B cell (primary cell): ENCODE measurements at regions not wholly inside any gene's neighbourhood (a gene's known extent, or its start where the extent isn't known, plus 50 kb on each side); places are given as distances from the start of the nearest gene placed in this dataset.

Source experiments
- CTCF ChIP-seq: fragments of 200-600 bp; IDR thresholded peaks from one replicate; pipeline ENCODE4 v1.8.0; 2022; ENCODE audit warnings: antibody characterized with exemption, mild to moderate bottlenecking
- EZH2 ChIP-seq: IDR thresholded peaks from 2 replicates; pipeline ENCODE4 v1.6.1; 2012; ENCODE audit warnings: borderline replicate concordance, low read depth, mild to moderate bottlenecking, moderate library complexity, low read length; ENCODE audit not compliant: insufficient read depth, poor library complexity, severe bottlenecking

GRCh38 chr6:40340196-40340595, 247.0 kb downstream of the LRFN2 start:
- no peak for TF ChIP-seq CTCF
- no peak for TF ChIP-seq EZH2
